PC-3 (cell line): ENCODE measurements at regions not wholly inside any gene's neighbourhood (a gene's known extent, or its start where the extent isn't known, plus 50 kb on each side); places are given as distances from the start of the nearest gene placed in this dataset.

Experiments
- ATAC-seq: fragments of 200-7000 bp; cut with Tn5 transposase; 2 replicates; pipeline ENCODE4 v1.9.1; 2020; ENCODE audit warnings: mild to moderate bottlenecking, moderate library complexity
- BruUV-seq: library from RNA; stranded (reverse); fragments of 400-500 nt; replicated peaks from 2 replicates; lab custom pipeline; 2021; lab: Mats Ljungman, UMichigan
- CTCF ChIA-PET: fragments of 300-600 bp; sonication (Branson Sonifier 250); formaldehyde crosslinking; loops from one replicate; lab custom pipeline; 2022; ENCODE audit warnings: antibody characterized with exemption; lab: Charles Lee
- POLR2A ChIA-PET: fragments of 300-600 bp; sonication (Branson Sonifier 250); formaldehyde crosslinking; loops from one replicate; lab custom pipeline; 2022; ENCODE audit warnings: antibody characterized with exemption; ENCODE audit not compliant: unreplicated experiment; lab: Charles Lee
- DNase-seq: peaks from one replicate; pipeline ENCODE4 v3.0.0-alpha.2; 2015
- H2AFZ ChIP-seq: fragments of 300-600 bp; sonication (generic); 2 replicates; pipeline ENCODE4 v1.6.0; 2016; ENCODE audit warnings: antibody characterized with exemption, low read length
- H3F3A ChIP-seq: fragments of 300-600 bp; sonication (generic); one replicate; pipeline ENCODE4 v1.6.0; 2017; ENCODE audit warnings: antibody characterized with exemption, low read length, control low read depth, mild to moderate bottlenecking; ENCODE audit not compliant: unreplicated experiment
- H3K27ac ChIP-seq: fragments of 300-600 bp; sonication (generic); 2 replicates; pipeline ENCODE4 v1.5.1; 2016; ENCODE audit warnings: mild to moderate bottlenecking, low read length
- H3K27me3 ChIP-seq: fragments of 300-600 bp; sonication (generic); 2 replicates; pipeline ENCODE4 v1.6.1; 2016; ENCODE audit warnings: low read length, mixed read lengths
- H3K36me3 ChIP-seq: fragments of 300-600 bp; sonication (generic); 2 replicates; pipeline ENCODE4 v1.6.1; 2016; ENCODE audit warnings: low read depth, mixed run types, low read length, mixed read lengths
- H3K4me1 ChIP-seq: fragments of 300-600 bp; sonication (generic); 2 replicates; pipeline ENCODE4 v1.5.1; 2016; ENCODE audit warnings: low read length; ENCODE audit not compliant: insufficient read depth
- H3K4me2 ChIP-seq: fragments of 300-600 bp; sonication (generic); 2 replicates; pipeline ENCODE4 v1.6.0; 2016; ENCODE audit warnings: low read length
- H3K4me3 ChIP-seq: fragments of 300-600 bp; sonication (generic); 2 replicates; pipeline ENCODE4 v1.5.1; 2016; ENCODE audit warnings: mild to moderate bottlenecking, low read length, mixed read lengths
- H3K79me2 ChIP-seq: fragments of 300-600 bp; sonication (generic); 2 replicates; pipeline ENCODE4 v1.6.1; 2017; ENCODE audit warnings: low read length, mixed read lengths
- H3K9ac ChIP-seq: fragments of 300-600 bp; sonication (generic); 2 replicates; pipeline ENCODE4 v1.6.0; 2016; ENCODE audit warnings: mild to moderate bottlenecking, low read length
- H3K9me2 ChIP-seq: fragments of 300-600 bp; sonication (generic); replicated peaks from 2 replicates; pipeline ENCODE4 v1.6.1; 2016; ENCODE audit warnings: mixed run types, low read length, mixed read lengths
- H3K9me3 ChIP-seq: fragments of 300-600 bp; sonication (generic); 2 replicates; pipeline ENCODE4 v1.6.1; 2016; ENCODE audit warnings: low read length, mixed read lengths
- H4K20me1 ChIP-seq: fragments of 300-600 bp; sonication (generic); 2 replicates; pipeline ENCODE4 v1.6.1; 2016; ENCODE audit warnings: low read length, mixed read lengths
- CTCF ChIP-seq: fragments of 300-600 bp; sonication (generic); conservative IDR thresholded peaks from 2 replicates; pipeline ENCODE4 v1.5.1; 2017; ENCODE audit warnings: antibody characterized with exemption, low read depth, mild to moderate bottlenecking, low read length
- EZH2 ChIP-seq: fragments of 300-600 bp; sonication (generic); IDR thresholded peaks from one replicate; pipeline ENCODE4 v1.6.1; 2017; ENCODE audit warnings: antibody characterized with exemption, mild to moderate bottlenecking, low read length; ENCODE audit not compliant: unreplicated experiment
- EZH2phosphoT487 ChIP-seq: fragments of 300-600 bp; sonication (generic); IDR thresholded peaks from 2 replicates; pipeline ENCODE4 v1.6.1; 2018; ENCODE audit warnings: mild to moderate bottlenecking, antibody characterized with exemption, low read length, borderline replicate concordance
- intact Hi-C: fragments of 100-400 bp; cut with micrococcal nuclease; formaldehyde crosslinking; loops from 2 replicates; pipeline ENCODE4 v1.9.0; 2023

- Histone ChIP-seq H3K9me3 (no peaks in the 10 kb centered on the region), H3K4me1 (no peaks in the 10 kb centered on the region), H3F3A (no peaks in the 10 kb centered on the region), H3K9ac (no peak overlapping the region), H3K4me2 (no peak overlapping the region), H3K4me3 (no peak overlapping the region), H3K27me3 (no peaks in the 10 kb centered on the region), H2AFZ (no peak overlapping the region), H3K36me3 (no peaks in the 10 kb centered on the region), H3K27ac (no peak overlapping the region), H4K20me1 (no peaks in the 10 kb centered on the region), H3K9me2 (no peaks in the 10 kb centered on the region), H3K79me2 (no peaks in the 10 kb centered on the region)
- ChIA-PET POLR2A (no interaction called here), CTCF (no interaction called here)
- BruUV-seq: no TSS peak
- no peak for DNase-seq
- intact Hi-C loops: no loop called here
- TF ChIP-seq CTCF: no peak
- TF ChIP-seq EZH2phosphoT487: no peak
- no peak for TF ChIP-seq EZH2
- no peak for ATAC-seq
Observed at GRCh38 chr2:49832555-49832954, 678.2 kb upstream of the FSHR start.

DNA sequence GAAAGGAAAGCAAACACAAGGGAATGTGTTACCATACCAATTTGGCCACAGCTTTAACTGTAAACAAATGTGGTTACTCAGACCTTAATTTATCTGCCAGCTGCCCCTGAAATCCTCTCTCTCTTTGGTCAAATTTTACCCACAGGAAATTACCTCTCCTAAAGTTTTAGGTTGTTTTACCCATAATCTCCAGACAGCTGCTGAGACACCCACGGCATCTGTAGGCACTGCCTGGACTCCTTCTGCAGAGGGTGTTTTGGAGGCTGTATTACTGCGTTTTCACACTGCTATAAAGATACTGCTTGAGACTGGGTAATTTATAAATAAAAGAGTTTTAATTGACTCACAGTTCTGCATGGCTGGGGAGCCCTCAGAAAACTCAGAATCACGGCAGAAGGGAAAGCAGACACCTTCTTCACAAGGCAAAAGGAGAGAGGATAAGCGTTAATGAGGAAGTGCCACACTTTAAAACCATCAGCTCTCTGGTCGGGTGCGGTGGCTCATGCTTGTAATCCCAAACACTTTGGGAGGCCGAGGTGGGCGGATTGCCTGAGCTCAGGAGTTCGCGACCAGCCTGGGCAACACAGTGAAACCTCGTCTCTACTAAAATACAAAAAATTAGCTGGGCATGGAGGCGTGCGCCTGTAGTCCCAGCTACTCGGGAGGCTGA lies 677.5 kb upstream of the FSHR start:
- ATAC-seq (no peak), DNase-seq (no peak)
- no peak overlapping the region for H3K27ac ChIP-seq
- no peaks in the 10 kb centered on the region for H4K20me1 ChIP-seq
- H2AFZ ChIP-seq: no peak overlapping the region
- TF ChIP-seq CTCF (no peak), EZH2phosphoT487 (no peak), EZH2 (no peak)
- no peaks in the 10 kb centered on the region for H3K36me3 ChIP-seq
- no peak overlapping the region for H3K4me3 ChIP-seq
- POLR2A ChIA-PET: no interaction called here
- CTCF ChIA-PET: no interaction called here
- H3K27me3 ChIP-seq: no peaks in the 10 kb centered on the region
- H3F3A ChIP-seq: no peaks in the 10 kb centered on the region
- intact Hi-C loops: no loop called here
- H3K4me2 ChIP-seq: no peak overlapping the region
- no peaks in the 10 kb centered on the region for H3K9me3 ChIP-seq
- BruUV-seq: no TSS peak
- no peaks in the 10 kb centered on the region for H3K4me1 ChIP-seq
- no peak overlapping the region for H3K9ac ChIP-seq
- no peaks in the 10 kb centered on the region for H3K9me2 ChIP-seq
- no peaks in the 10 kb centered on the region for H3K79me2 ChIP-seq

DNA sequence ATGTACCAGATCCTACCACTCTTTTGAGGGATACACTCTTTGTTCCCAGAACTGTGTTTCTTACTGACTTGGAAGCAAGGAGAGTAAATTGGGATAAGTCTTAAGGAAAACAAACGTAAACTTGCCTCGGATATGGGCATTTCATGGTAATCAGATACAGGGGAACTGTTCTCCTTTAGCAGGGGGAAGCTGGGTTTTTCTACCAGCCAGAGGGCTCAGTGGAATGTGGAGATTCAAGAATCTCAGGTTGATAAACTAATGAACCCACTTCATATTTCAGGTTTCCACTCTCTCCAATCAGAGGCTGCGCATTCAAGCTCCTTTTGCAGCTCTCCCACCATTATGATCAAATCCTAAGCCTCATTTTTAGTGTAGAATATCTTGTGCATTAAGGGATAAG lies 676.5 kb upstream of the FSHR start:
- no peaks in the 10 kb centered on the region for H3K9me2 ChIP-seq
- no peak overlapping the region for H3K27ac ChIP-seq
- intact Hi-C loops: no loop called here
- ATAC-seq (no peak), DNase-seq (no peak)
- no peaks in the 10 kb centered on the region for H3K9me3 ChIP-seq
- no peak for TF ChIP-seq EZH2
- no peak for TF ChIP-seq EZH2phosphoT487
- no peak for TF ChIP-seq CTCF
- no peaks in the 10 kb centered on the region for H3K36me3 ChIP-seq
- H4K20me1 ChIP-seq: no peaks in the 10 kb centered on the region
- H3K4me3 ChIP-seq: no peak overlapping the region
- no peaks in the 10 kb centered on the region for H3F3A ChIP-seq
- POLR2A ChIA-PET: no interaction called here
- H3K27me3 ChIP-seq: no peaks in the 10 kb centered on the region
- no peaks in the 10 kb centered on the region for H3K79me2 ChIP-seq
- CTCF ChIA-PET: no interaction called here
- no peak overlapping the region for H3K4me2 ChIP-seq
- no TSS peak for BruUV-seq
- H3K4me1 ChIP-seq: no peaks in the 10 kb centered on the region
- H3K9ac ChIP-seq: no peak overlapping the region
- H2AFZ ChIP-seq: no peak overlapping the region
